Suprapubic skin (tissue), 2 donors: ENCODE measurements at regions not wholly inside any gene's neighbourhood (a gene's known extent, or its start where the extent isn't known, plus 50 kb on each side); places are given as distances from the start of the nearest gene placed in this dataset.

Experiments used
- EP300 ChIP-seq: sonication (generic); formaldehyde crosslinking; IDR thresholded peaks from one replicate; pipeline ENCODE4 v1.6.1; 2017; ENCODE audit warnings: antibody characterized with exemption
- POLR2A ChIP-seq, 2 donors: fragments of 450-650 bp; IDR thresholded peaks; one replicate each; pipeline ENCODE4 v1.6.1; 2017; ENCODE audit warnings: antibody characterized with exemption in 2 of 2, mild to moderate bottlenecking in 2 of 2, moderate library complexity in 2 of 2

GRCh38 chr6:106035655-106036054, 50.5 kb upstream of the PRDM1 start:
- no peak for TF ChIP-seq POLR2A (IDR thresholded peaks at IDR 0.05)
- TF ChIP-seq EP300 = no peak
